H1 (cell line): ENCODE measurements at regions not wholly inside any gene's neighbourhood (a gene's known extent, or its start where the extent isn't known, plus 50 kb on each side); places are given as distances from the start of the nearest gene placed in this dataset.

Experiments
- CTCF ChIA-PET: fragments of 300-600 bp; sonication (Branson Sonifier 250); formaldehyde crosslinking; loops from one replicate; lab custom pipeline; 2021; ENCODE audit not compliant: partially characterized antibody; lab: Charles Lee
- POLR2A ChIA-PET: fragments of 300-600 bp; sonication (Branson Sonifier 250); formaldehyde crosslinking; loops from one replicate; lab custom pipeline; 2021; ENCODE audit warnings: inconsistent platforms; ENCODE audit not compliant: partially characterized antibody; lab: Charles Lee
- DNase-seq, 2 experiments: peaks; one replicate each; pipeline versions ENCODE4 v3.0.0 to v3.0.0-alpha.2; 2010 to 2022; ENCODE audit warnings: low spot score in 2 of 2, low read depth in 1 of 2, mixed read lengths in 1 of 2
- FAIRE-seq: peaks from 2 replicates; lab custom pipeline; 2011; peaks lifted over from hg19 to GRCh38; lab: Jason Lieb, UNC
- H2AFZ ChIP-seq: 2 replicates; pipeline ENCODE4 v1.8.1; 2012; ENCODE audit warnings: low read length, inconsistent platforms
- H2AK5ac ChIP-seq: 2 replicates; pipeline ENCODE4 v1.6.1; 2013; ENCODE audit warnings: low read depth, low read length
- H2BK120ac ChIP-seq: replicated peaks from 2 replicates; pipeline ENCODE3; 2013; ENCODE audit warnings: low read depth, low read length, inconsistent platforms
- H2BK12ac ChIP-seq: 2 replicates; pipeline ENCODE4 v1.6.1; 2013; ENCODE audit warnings: low read depth, low read length
- H2BK15ac ChIP-seq: 2 replicates; pipeline ENCODE4 v1.6.1; 2013; ENCODE audit warnings: low read length
- H2BK20ac ChIP-seq: 2 replicates; pipeline ENCODE4 v1.6.1; 2013; ENCODE audit warnings: low read length
- H2BK5ac ChIP-seq: 2 replicates; pipeline ENCODE4 v1.6.1; 2013; ENCODE audit warnings: low read depth, low read length
- H3K14ac ChIP-seq: 2 replicates; pipeline ENCODE4 v1.6.1; 2013; ENCODE audit warnings: inconsistent platforms; ENCODE audit not compliant: insufficient read length
- H3K18ac ChIP-seq: 2 replicates; pipeline ENCODE4 v1.6.1; 2013; ENCODE audit warnings: low read length; ENCODE audit errors: extremely low read depth
- H3K23ac ChIP-seq: 2 replicates; pipeline ENCODE4 v1.6.1; 2013; ENCODE audit warnings: inconsistent platforms; ENCODE audit not compliant: insufficient read length
- H3K23me2 ChIP-seq: 2 replicates; pipeline ENCODE4 v1.6.1; 2013; ENCODE audit warnings: low read depth, low read length
- H3K27ac ChIP-seq: 2 replicates; pipeline ENCODE4 v1.6.1; 2011; ENCODE audit warnings: low read depth, low read length, inconsistent platforms
- H3K27me3 ChIP-seq, 4 experiments: replicated peaks in 1 of 4; 1 replicate in 1 of 4; 2 replicates in 3 of 4; pipeline versions ENCODE4 v1.6.1 to v1.8.1; 2011 to 2013; ENCODE audit warnings: low read length in 3 of 4, mild to moderate bottlenecking in 3 of 4, inconsistent platforms in 2 of 4, mixed read lengths in 2 of 4, moderate library complexity in 1 of 4; ENCODE audit not compliant: control insufficient read depth in 3 of 4, insufficient read depth in 3 of 4; ENCODE audit errors: extremely low read depth in 1 of 4
- H3K36me3 ChIP-seq, 4 experiments: 2 replicates each; pipeline versions ENCODE4 v1.6.1 to v1.8.1; 2011 to 2013; ENCODE audit warnings: mild to moderate bottlenecking in 4 of 4, low read length in 3 of 4, moderate library complexity in 2 of 4, control low read depth in 1 of 4, inconsistent platforms in 1 of 4; ENCODE audit not compliant: insufficient read depth in 4 of 4, control insufficient read depth in 2 of 4
- H3K4ac ChIP-seq: replicated peaks from 2 replicates; pipeline ENCODE3; 2013; ENCODE audit warnings: low read length, low read depth, mixed read lengths, inconsistent platforms; ENCODE audit not compliant: insufficient read length
- H3K4me1 ChIP-seq, 4 experiments: replicated peaks in 1 of 4; 1 replicate in 1 of 4; 2 replicates in 3 of 4; pipeline versions ENCODE4 v1.6.1 to v1.8.1; 2011 to 2013; ENCODE audit warnings: low read length in 3 of 4, inconsistent platforms in 2 of 4, mixed read lengths in 1 of 4; ENCODE audit not compliant: insufficient read depth in 4 of 4, control insufficient read depth in 3 of 4
- H3K4me2 ChIP-seq, 2 experiments: 2 replicates each; pipeline versions ENCODE4 v1.6.1 to v1.8.1; 2011 to 2013; ENCODE audit warnings: low read depth in 2 of 2, low read length in 2 of 2, control low read depth in 1 of 2, inconsistent platforms in 1 of 2, mild to moderate bottlenecking in 1 of 2; ENCODE audit not compliant: insufficient read depth in 1 of 2
- H3K4me3 ChIP-seq, 4 experiments: fragments of 200-600, 300-600 bp in 1 of 4; sonication (generic), shearing (Covaris generic), sonication (Bioruptor Twin) in 1 of 4; 2 replicates each; pipeline versions ENCODE4 v1.5.1 to v1.8.1; 2011 to 2016; ENCODE audit warnings: low read length in 4 of 4, low read depth in 3 of 4, control low read depth in 2 of 4, inconsistent platforms in 2 of 4, mild to moderate bottlenecking in 2 of 4, mixed read lengths in 1 of 4, moderate library complexity in 1 of 4; ENCODE audit not compliant: insufficient read depth in 2 of 4; ENCODE audit errors: extremely low read depth in 1 of 4
- H3K56ac ChIP-seq: replicated peaks from 2 replicates; pipeline ENCODE3; 2013; ENCODE audit warnings: low read depth, mild to moderate bottlenecking, mixed read lengths, low read length, inconsistent platforms; ENCODE audit not compliant: insufficient read length
- H3K79me1 ChIP-seq: 2 replicates; pipeline ENCODE4 v1.6.1; 2013; ENCODE audit warnings: low read depth, low read length, control low read depth
- H3K79me2 ChIP-seq, 2 experiments: 2 replicates each; pipeline versions ENCODE4 v1.6.1 to v1.8.1; 2012 to 2013; ENCODE audit warnings: low read length in 2 of 2, mild to moderate bottlenecking in 2 of 2, inconsistent platforms in 1 of 2; ENCODE audit not compliant: insufficient read depth in 2 of 2, control insufficient read depth in 1 of 2
- H3K9ac ChIP-seq, 4 experiments: replicated peaks in 1 of 4; 1 replicate in 1 of 4; 2 replicates in 3 of 4; pipeline versions ENCODE4 v1.6.1 to v1.8.1; 2011 to 2013; ENCODE audit warnings: low read depth in 3 of 4, low read length in 3 of 4, control low read depth in 2 of 4, mild to moderate bottlenecking in 2 of 4, moderate library complexity in 2 of 4, inconsistent platforms in 1 of 4; ENCODE audit errors: extremely low read depth in 1 of 4
- H3K9me3 ChIP-seq, 2 experiments: 2 replicates each; pipeline versions ENCODE4 v1.6.1 to v1.8.1; 2012 to 2013; ENCODE audit warnings: mild to moderate bottlenecking in 2 of 2, moderate library complexity in 2 of 2, control low read depth in 1 of 2, inconsistent platforms in 1 of 2, low read depth in 1 of 2, low read length in 1 of 2, mixed read lengths in 1 of 2; ENCODE audit not compliant: insufficient read depth in 2 of 2
- H4K20me1 ChIP-seq, 2 experiments: replicated peaks in 1 of 2; 2 replicates each; pipeline versions ENCODE3 to v1.8.1; 2011 to 2013; ENCODE audit warnings: inconsistent platforms in 2 of 2, low read length in 2 of 2, mild to moderate bottlenecking in 1 of 2; ENCODE audit not compliant: insufficient read depth in 2 of 2, control insufficient read depth in 1 of 2
- H4K5ac ChIP-seq: 2 replicates; pipeline ENCODE4 v1.6.1; 2013; ENCODE audit warnings: low read length, low read depth, mixed read lengths, inconsistent platforms; ENCODE audit not compliant: insufficient read length
- H4K8ac ChIP-seq: 2 replicates; pipeline ENCODE4 v1.8.0; 2013; ENCODE audit warnings: mild to moderate bottlenecking, moderate library complexity, low read length, inconsistent platforms; ENCODE audit not compliant: insufficient read depth; ENCODE audit errors: extremely low read depth
- H4K91ac ChIP-seq: replicated peaks from 2 replicates; pipeline ENCODE3; 2013; ENCODE audit warnings: low read length, mixed read lengths, inconsistent platforms; ENCODE audit not compliant: insufficient read length
- CHD2 ChIP-seq: IDR thresholded peaks from 2 replicates; pipeline ENCODE4 v1.6.1; 2012; ENCODE audit warnings: low read length, improper control_type of control experiment
- EGR1 ChIP-seq: IDR thresholded peaks from 2 replicates; pipeline ENCODE4 v1.6.1; 2011; ENCODE audit warnings: low read depth, low read length, borderline replicate concordance
- EP300 ChIP-seq, 2 experiments: IDR thresholded peaks; 1 replicate in 1 of 2; 2 replicates in 1 of 2; pipeline ENCODE4 v1.6.1; 2011 to 2012; ENCODE audit warnings: low read depth in 2 of 2, low read length in 2 of 2, mild to moderate bottlenecking in 2 of 2, borderline replicate concordance in 1 of 2, inconsistent platforms in 1 of 2, moderate library complexity in 1 of 2
- FOSL1 ChIP-seq: IDR thresholded peaks from 2 replicates; pipeline ENCODE4 v1.6.1; 2011; ENCODE audit warnings: mild to moderate bottlenecking, low read depth, low read length, moderate library complexity; ENCODE audit not compliant: insufficient read depth
- GABPA ChIP-seq: IDR thresholded peaks from 2 replicates; pipeline ENCODE4 v1.6.1; 2011; ENCODE audit warnings: mild to moderate bottlenecking, low read length, moderate library complexity, borderline replicate concordance; ENCODE audit not compliant: insufficient read depth
- HDAC6 ChIP-seq: IDR thresholded peaks from one replicate; pipeline ENCODE4 v1.7.1; 2012; ENCODE audit warnings: low read depth, mild to moderate bottlenecking, inconsistent platforms, low read length, moderate library complexity
- JUND ChIP-seq: IDR thresholded peaks from 2 replicates; pipeline ENCODE4 v1.6.1; 2011; ENCODE audit warnings: mild to moderate bottlenecking, improper control_type of control experiment, low read length
- KDM4A ChIP-seq: IDR thresholded peaks from one replicate; pipeline ENCODE4 v1.7.1; 2012; ENCODE audit warnings: low read depth, mild to moderate bottlenecking, moderate library complexity, low read length, inconsistent platforms; ENCODE audit not compliant: severe bottlenecking
- POLR2A ChIP-seq, 2 experiments: IDR thresholded peaks; 1 replicate in 1 of 2; 2 replicates in 1 of 2; pipeline ENCODE4 v1.6.1; 2011; ENCODE audit warnings: low read depth in 2 of 2, low read length in 2 of 2, mild to moderate bottlenecking in 2 of 2; ENCODE audit errors: control extremely low read depth in 1 of 2
- SIRT6 ChIP-seq: IDR thresholded peaks from one replicate; pipeline ENCODE4 v1.7.1; 2012; ENCODE audit warnings: low read length, inconsistent platforms
- SP4 ChIP-seq: IDR thresholded peaks from 2 replicates; pipeline ENCODE4 v1.6.1; 2012; ENCODE audit warnings: low read length, inconsistent platforms
- WGBS, 2 experiments: shearing (Covaris generic) in 1 of 2; methylation state at CpG; one replicate each; pipeline versions ENCODE4 v1.1.6 to v1.1.7; 2013 to 2015; ENCODE audit warnings: low lambda C conversion rate in 2 of 2, mixed read lengths in 2 of 2, inconsistent platforms in 1 of 2, low coverage in 1 of 2, missing lambda C conversion rate in 1 of 2; ENCODE audit not compliant: insufficient replicate concordance in 2 of 2, insufficient coverage in 1 of 2, insufficient read length in 1 of 2; ENCODE audit errors: extremely low coverage in 1 of 2, missing lambda C conversion rate in 1 of 2; 5-methylcytosine and 5-hydroxymethylcytosine counted together
- TF ChIP-seq, protein P1 (sequence below): IDR thresholded peaks from 2 replicates; pipeline ENCODE4 v1.6.1; 2012; ENCODE audit warnings: inconsistent platforms

DNA sequence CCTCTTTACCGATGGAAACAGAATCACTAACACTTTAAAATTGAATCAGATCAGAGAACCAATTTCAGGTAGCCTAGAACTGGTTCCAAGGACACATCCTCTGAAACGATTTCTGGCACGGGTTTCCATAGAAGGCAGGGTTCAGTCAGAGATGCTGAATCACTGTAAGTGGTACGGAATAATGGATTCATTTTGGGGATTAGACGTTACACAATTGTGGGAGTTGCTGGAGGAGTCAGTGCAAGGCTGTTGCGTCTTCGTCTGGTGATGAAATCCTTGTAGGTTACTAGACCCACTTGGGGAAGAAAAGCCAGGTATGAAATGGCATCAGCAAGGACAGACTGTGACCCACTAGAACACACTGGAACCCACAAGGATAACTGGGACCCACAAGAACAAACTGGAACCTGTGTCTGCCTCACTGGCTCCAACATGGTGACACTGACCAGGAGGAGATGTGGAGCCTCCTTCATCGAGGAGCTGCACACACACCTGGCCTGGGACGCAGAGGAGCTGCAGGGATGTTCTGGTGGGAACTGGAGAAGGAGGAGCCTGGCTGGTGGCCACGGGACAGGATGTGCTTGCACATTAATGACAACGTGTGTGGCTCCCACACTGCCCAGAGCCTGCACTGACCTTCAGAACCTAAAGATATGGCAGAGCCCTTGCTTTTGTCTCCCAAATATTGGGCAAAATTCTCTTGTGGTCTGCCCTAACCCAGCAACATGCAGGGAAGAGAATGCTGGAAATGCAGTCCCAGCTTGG, 105.1 kb downstream of the TRAPPC11 start:
- WGBS, 2 experiments = 87% methylated on average over 11 of the region's 11 CpGs; no CpG with 5 or more reads in 1 of the 2 experiments
- Histone ChIP-seq H3K9me3 (no peaks in the 10 kb centered on the region), H2BK15ac (no peak overlapping the region), H3K18ac (no peak overlapping the region), H3K4me2 (no peak overlapping the region), H4K8ac (no peak overlapping the region), H3K4me1 (peaks cover 0 to 3% (median under 1%) of the 10 kb centered on the region in 4 experiments; a peak in 4 of 7 replicates), H3K23ac (no peak overlapping the region), H4K5ac (no peak overlapping the region), H2BK5ac (no peak overlapping the region), H2BK12ac (no peak overlapping the region), H3K23me2 (no peaks in the 10 kb centered on the region), H2AK5ac (no peak overlapping the region), H2AFZ (no peak overlapping the region), H3K4ac (no peak overlapping the region), H3K36me3 (no peaks in the 10 kb centered on the region), H4K20me1 (no peaks in the 10 kb centered on the region), H3K79me1 (no peaks in the 10 kb centered on the region), H3K14ac (no peak overlapping the region), H3K27me3 (no peaks in the 10 kb centered on the region), H2BK120ac (no peak overlapping the region), H3K56ac (no peak overlapping the region), H4K91ac (no peak overlapping the region), H3K4me3 (no peak overlapping the region), H2BK20ac (no peak overlapping the region), H3K27ac (no peak overlapping the region), H3K9ac (no peak overlapping the region), H3K79me2 (no peaks in the 10 kb centered on the region)
- ChIA-PET CTCF (no interaction called here), POLR2A (no interaction called here)
- DNase-seq = no peak
- FAIRE-seq = no peak
- no peak for TF ChIP-seq EGR1
- no peak for TF ChIP-seq GABPA
- TF ChIP-seq EP300 (IDR thresholded peaks at IDR 0.05; ENCODE audit: borderline replicate concordance in 1 of 2, low read depth in 2 of 2, low read length in 2 of 2) = no peak
- TF ChIP-seq KDM4A = no peak
- no peak for TF ChIP-seq HDAC6
- TF ChIP-seq JUND = no peak
- no peak for TF ChIP-seq CHD2
- TF ChIP-seq, protein P1, sequence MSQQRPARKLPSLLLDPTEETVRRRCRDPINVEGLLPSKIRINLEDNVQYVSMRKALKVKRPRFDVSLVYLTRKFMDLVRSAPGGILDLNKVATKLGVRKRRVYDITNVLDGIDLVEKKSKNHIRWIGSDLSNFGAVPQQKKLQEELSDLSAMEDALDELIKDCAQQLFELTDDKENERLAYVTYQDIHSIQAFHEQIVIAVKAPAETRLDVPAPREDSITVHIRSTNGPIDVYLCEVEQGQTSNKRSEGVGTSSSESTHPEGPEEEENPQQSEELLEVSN = no peak
- no peak for TF ChIP-seq SP4
- TF ChIP-seq POLR2A (IDR thresholded peaks at IDR 0.05; ENCODE audit: control extremely low read depth in 1 of 2, low read depth in 2 of 2, low read length in 2 of 2) = no peak
- no peak for TF ChIP-seq FOSL1
- no peak for TF ChIP-seq SIRT6
